Fibroblast of pulmonary artery (primary cell): ENCODE measurements at regions not wholly inside any gene's neighbourhood (a gene's known extent, or its start where the extent isn't known, plus 50 kb on each side); places are given as distances from the start of the nearest gene placed in this dataset.

Source experiments
- DNase-seq: peaks from one replicate; pipeline ENCODE4 v3.0.0-alpha.2; 2010; ENCODE audit warnings: low read depth
- H3K4me3 ChIP-seq: replicated peaks from 2 replicates; pipeline ENCODE4 v1.5.1; 2011; ENCODE audit warnings: low read depth, mild to moderate bottlenecking, control low read depth, low read length, moderate library complexity
- CTCF ChIP-seq: IDR thresholded peaks from 2 replicates; pipeline ENCODE4 v1.5.1; 2011; ENCODE audit warnings: mild to moderate bottlenecking, control low read depth, low read length, inconsistent platforms; ENCODE audit errors: missing control alignments

- no peak for TF ChIP-seq CTCF
- DNase-seq: no peak
- no peak overlapping the region for H3K4me3 ChIP-seq
These were observed 192.8 kb upstream of the POU3F1 start for GRCh38 chr1:38239258-38239835.

GRCh38 chr1:38238294-38238693 is 191.7 kb upstream of the POU3F1 start:
- no peak for DNase-seq
- no peak for TF ChIP-seq CTCF
- no peak overlapping the region for H3K4me3 ChIP-seq

GRCh38 chr1:38235705-38236104 is 189.1 kb upstream of the POU3F1 start:
- no peak for TF ChIP-seq CTCF
- peak; percentile 8 for DNase-seq
- no peak overlapping the region for H3K4me3 ChIP-seq

- DNase-seq: no peak
- TF ChIP-seq CTCF: no peak
- no peak overlapping the region for H3K4me3 ChIP-seq
These were observed 185.3 kb upstream of the POU3F1 start for GRCh38 chr1:38231941-38232340.

- TF ChIP-seq CTCF: no peak
- no peak overlapping the region for H3K4me3 ChIP-seq
- DNase-seq: no peak
These were observed 182.1 kb upstream of the POU3F1 start for GRCh38 chr1:38228718-38229117.

GRCh38 chr1:38225745-38226144 is 179.2 kb upstream of the POU3F1 start:
- no peak for TF ChIP-seq CTCF
- DNase-seq: no peak
- H3K4me3 ChIP-seq: no peak overlapping the region

- no peak overlapping the region for H3K4me3 ChIP-seq
- no peak for DNase-seq
- TF ChIP-seq CTCF: no peak
These were observed 176.8 kb upstream of the POU3F1 start for GRCh38 chr1:38223391-38223790.
